Muscle layer of duodenum (tissue), 2 donors: ENCODE measurements at regions not wholly inside any gene's neighbourhood (a gene's known extent, or its start where the extent isn't known, plus 50 kb on each side); places are given as distances from the start of the nearest gene placed in this dataset.

Experiments used
- H3K27ac ChIP-seq: one replicate; pipeline ENCODE4 v1.7.0; 2013; ENCODE audit warnings: mild to moderate bottlenecking, low read length
- H3K27me3 ChIP-seq: one replicate; pipeline ENCODE4 v1.7.0; 2013; ENCODE audit warnings: low read depth, mild to moderate bottlenecking, control low read depth, low read length
- H3K36me3 ChIP-seq, 2 donors: one replicate each; pipeline ENCODE4 v1.7.0; 2013; ENCODE audit warnings: low read length in 2 of 2, control low read depth in 1 of 2, mild to moderate bottlenecking in 1 of 2; ENCODE audit not compliant: insufficient read depth in 2 of 2, control insufficient read depth in 1 of 2
- H3K4me1 ChIP-seq, 2 donors: one replicate each; pipeline ENCODE4 v1.7.0; 2013; ENCODE audit warnings: low read length in 2 of 2, mild to moderate bottlenecking in 2 of 2, control low read depth in 1 of 2, moderate library complexity in 1 of 2; ENCODE audit not compliant: insufficient read depth in 2 of 2, control insufficient read depth in 1 of 2
- H3K4me3 ChIP-seq, 2 donors: one replicate each; pipeline ENCODE4 v1.7.0; 2013; ENCODE audit warnings: low read length in 2 of 2, low read depth in 1 of 2, mild to moderate bottlenecking in 1 of 2
- H3K9me3 ChIP-seq, 2 donors: one replicate each; pipeline ENCODE4 v1.7.0; 2013; ENCODE audit warnings: low read length in 2 of 2, control low read depth in 1 of 2, mild to moderate bottlenecking in 1 of 2; ENCODE audit not compliant: control insufficient read depth in 1 of 2
- donor health status: healthy.

DNA sequence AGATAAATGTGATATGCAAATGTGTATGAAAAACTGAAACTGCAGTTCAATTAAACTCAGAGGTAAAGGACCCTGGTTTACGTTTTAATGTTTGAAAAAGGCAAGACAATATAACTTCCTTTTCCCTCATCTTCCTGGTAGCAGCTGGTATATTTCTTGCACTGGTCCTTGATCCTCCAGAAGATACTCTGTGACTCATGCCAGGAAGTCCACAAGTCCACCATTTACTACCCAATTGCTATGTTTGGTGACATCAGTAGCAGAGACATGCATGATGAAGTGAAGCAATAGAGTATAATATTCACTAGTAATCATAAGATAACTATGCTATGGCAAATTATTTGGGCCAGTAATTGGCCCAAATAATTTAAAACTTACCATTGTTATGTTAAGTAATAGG is 774.5 kb upstream of the NEGR1 start:
- Histone ChIP-seq H3K4me1 (no peaks in the 10 kb centered on the region), H3K27me3 (no peaks in the 10 kb centered on the region), H3K36me3 (no peaks in the 10 kb centered on the region)

DNA sequence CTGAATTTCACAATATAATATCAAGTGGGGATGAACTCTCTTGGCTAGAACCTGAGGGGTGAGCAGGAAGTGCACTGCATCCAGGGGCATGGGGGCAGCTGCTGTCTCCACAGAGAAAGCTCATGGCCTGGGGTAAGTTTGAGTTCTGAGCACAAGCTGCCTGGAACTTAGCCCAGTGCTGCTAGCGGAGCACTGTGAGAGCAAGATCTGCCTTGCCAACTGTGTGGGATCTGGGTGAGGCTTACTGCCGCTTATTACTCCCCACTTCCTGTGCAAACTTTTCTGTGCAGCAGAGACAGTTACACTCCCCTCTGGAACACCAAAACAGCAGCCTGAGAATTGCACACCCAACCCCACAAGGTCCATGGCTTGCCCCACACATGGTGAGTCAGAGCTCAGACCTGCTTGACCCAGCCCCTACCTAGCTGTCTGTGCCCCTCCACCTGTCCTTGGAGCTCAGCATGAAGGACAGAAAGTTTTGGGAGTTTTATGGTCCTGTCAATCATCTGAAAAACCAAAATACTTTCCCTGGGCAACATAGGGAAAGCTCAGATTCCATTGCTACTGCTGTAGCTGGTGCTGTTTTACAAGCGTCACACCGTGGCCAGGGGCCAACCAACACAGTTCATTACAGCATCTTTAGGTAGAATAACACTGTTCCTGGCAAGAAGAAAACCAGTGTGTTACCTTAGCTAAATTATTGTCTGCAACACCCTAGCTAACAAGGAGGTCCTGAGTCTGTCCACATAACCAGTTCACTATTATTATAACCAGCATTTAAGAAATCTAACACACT is 762.1 kb upstream of the NEGR1 start:
- no peaks in the 10 kb centered on the region for H3K27me3 ChIP-seq
- no peaks in the 10 kb centered on the region for H3K9me3 ChIP-seq
- H3K4me3 ChIP-seq, result no peak overlapping the region
- no peak overlapping the region for H3K27ac ChIP-seq
- no peaks in the 10 kb centered on the region for H3K4me1 ChIP-seq
- H3K36me3 ChIP-seq, result no peaks in the 10 kb centered on the region

More for the DNA sequence above, 774.5 kb upstream of the NEGR1 start:
- H3K4me3 ChIP-seq, result no peak overlapping the region
- no peak overlapping the region for H3K27ac ChIP-seq
- H3K9me3 ChIP-seq, result peaks cover 0 to 6% of the 10 kb centered on the region in 2 donors

DNA sequence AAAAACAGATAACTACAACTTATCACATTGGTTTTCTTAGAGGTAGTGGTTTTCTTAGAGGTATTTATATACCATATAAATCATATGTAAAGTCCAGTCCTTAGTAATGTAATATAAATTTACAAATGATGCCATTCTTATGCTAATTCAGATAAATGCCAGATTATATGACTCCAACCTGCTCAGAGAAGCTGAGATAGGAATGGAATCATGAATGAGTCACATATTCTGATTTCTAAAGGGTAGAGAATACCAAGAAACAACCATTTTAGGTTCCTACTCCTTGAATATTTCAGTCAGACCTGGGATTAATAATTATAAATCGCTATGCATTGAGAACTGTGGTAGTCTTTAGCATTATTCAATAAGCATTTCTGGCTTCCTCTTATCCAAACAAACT is 760.1 kb upstream of the NEGR1 start:
- Histone ChIP-seq H3K9me3 (no peaks in the 10 kb centered on the region), H3K27ac (no peak overlapping the region), H3K27me3 (no peaks in the 10 kb centered on the region), H3K4me3 (no peak overlapping the region), H3K4me1 (no peaks in the 10 kb centered on the region), H3K36me3 (no peaks in the 10 kb centered on the region)

DNA sequence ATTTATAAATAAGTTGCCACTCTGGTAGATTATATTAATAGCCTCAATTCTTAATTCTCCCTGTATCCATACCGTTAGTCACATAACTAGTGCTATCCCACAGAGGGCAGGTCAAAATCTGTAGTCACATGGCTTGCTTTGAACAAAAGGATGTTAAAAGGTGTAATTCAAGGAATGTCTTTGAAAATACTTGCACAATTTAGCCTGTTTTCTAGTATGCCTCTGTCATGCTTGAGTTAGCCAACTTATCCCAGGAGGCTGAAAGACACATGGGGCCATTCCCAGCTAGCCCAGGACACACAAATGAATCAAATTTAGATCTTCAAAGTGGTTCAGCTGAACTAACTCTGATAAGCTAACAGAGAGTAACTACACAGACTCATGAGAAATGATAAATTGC is 758.5 kb upstream of the NEGR1 start:
- Histone ChIP-seq H3K27ac (no peak overlapping the region), H3K36me3 (no peaks in the 10 kb centered on the region), H3K9me3 (no peaks in the 10 kb centered on the region), H3K27me3 (no peaks in the 10 kb centered on the region), H3K4me1 (no peaks in the 10 kb centered on the region), H3K4me3 (no peak overlapping the region)

DNA sequence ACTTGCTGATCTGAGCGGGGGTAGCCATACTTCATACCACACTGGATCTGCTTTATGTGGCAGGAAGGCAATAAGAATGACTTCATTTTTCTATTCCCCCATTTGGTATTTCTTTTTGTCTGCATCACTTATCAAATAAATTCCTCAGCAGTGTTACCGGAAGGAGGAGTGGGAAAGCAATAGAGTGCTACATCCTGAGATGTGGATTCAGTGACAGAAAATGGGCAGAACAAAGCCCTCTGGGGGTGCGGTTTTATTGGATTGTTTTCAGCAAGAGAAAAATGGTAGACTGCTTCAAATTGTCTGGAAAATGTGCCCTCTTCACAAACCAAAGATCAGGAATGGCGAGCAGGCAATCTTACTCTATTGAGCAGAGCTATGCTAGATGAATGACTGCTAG is 751.9 kb upstream of the NEGR1 start:
- H3K9me3 ChIP-seq, result no peaks in the 10 kb centered on the region
- H3K27me3 ChIP-seq, result no peaks in the 10 kb centered on the region
- no peak overlapping the region for H3K27ac ChIP-seq
- H3K4me1 ChIP-seq, result no peaks in the 10 kb centered on the region
- H3K36me3 ChIP-seq, result no peaks in the 10 kb centered on the region
- H3K4me3 ChIP-seq, result no peak overlapping the region

DNA sequence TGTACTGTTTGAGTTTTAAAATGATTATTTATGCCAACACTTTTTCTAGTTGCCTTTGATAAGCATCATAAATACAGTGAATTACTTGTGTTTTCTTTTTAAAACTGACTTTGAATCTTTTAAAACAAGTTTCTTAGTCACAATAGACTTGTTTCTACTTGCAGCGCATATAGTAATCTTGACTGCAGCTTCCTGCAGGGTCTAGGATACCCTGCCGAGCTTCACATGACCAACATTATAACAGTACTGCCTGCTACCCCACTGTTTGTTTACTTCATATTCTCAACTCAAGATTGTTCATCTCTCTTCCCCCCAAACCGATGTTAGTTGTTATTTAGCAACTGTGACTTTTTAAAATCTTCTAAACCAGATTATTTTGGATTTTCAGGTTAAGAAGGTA is 751.3 kb upstream of the NEGR1 start:
- Histone ChIP-seq H3K27me3 (no peaks in the 10 kb centered on the region), H3K9me3 (no peaks in the 10 kb centered on the region), H3K27ac (no peak overlapping the region), H3K4me1 (no peaks in the 10 kb centered on the region), H3K4me3 (no peak overlapping the region), H3K36me3 (no peaks in the 10 kb centered on the region)

DNA sequence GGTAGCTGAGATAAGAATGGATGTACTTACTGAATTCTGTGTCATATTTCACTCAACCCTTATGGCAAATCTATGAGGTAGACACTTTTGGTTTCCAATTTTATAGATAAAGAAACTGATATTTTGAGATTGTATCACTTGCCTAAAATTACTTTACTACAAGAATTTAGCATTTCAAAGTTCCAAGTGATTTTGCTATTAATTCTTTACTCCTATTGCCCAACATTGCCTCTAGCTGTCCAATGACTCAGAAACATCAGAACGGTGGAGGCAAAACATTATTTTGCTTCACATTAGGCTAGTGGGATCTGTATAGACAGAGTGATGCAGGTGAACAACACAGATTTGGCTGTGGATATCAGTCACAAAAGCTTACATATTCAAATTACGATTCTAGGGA is 747.2 kb upstream of the NEGR1 start:
- H3K4me3 ChIP-seq, result no peak overlapping the region
- H3K27me3 ChIP-seq, result no peaks in the 10 kb centered on the region
- H3K27ac ChIP-seq, result no peak overlapping the region
- no peaks in the 10 kb centered on the region for H3K36me3 ChIP-seq
- no peaks in the 10 kb centered on the region for H3K9me3 ChIP-seq
- no peaks in the 10 kb centered on the region for H3K4me1 ChIP-seq

DNA sequence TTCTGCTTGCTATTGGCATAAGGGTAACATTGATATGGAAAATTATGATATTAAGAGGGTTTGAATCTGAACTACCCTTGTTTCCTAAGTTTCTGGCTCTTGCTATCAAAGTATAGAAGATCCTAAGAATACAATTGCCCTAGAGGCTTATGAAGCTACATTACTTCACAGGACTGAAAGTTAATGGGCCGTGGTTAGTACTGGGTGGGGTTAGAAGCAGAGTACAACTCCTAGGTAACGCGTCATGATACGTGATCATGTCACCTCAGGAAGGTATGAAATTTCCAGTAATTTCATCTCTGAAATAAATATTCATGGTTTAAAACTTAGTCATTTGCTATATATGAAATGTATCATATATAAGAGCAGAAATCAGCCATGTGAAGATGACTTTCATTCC is 743.8 kb upstream of the NEGR1 start:
- no peaks in the 10 kb centered on the region for H3K9me3 ChIP-seq
- no peaks in the 10 kb centered on the region for H3K36me3 ChIP-seq
- no peaks in the 10 kb centered on the region for H3K27me3 ChIP-seq
- H3K4me1 ChIP-seq, result no peaks in the 10 kb centered on the region
- H3K27ac ChIP-seq, result no peak overlapping the region
- H3K4me3 ChIP-seq, result no peak overlapping the region

DNA sequence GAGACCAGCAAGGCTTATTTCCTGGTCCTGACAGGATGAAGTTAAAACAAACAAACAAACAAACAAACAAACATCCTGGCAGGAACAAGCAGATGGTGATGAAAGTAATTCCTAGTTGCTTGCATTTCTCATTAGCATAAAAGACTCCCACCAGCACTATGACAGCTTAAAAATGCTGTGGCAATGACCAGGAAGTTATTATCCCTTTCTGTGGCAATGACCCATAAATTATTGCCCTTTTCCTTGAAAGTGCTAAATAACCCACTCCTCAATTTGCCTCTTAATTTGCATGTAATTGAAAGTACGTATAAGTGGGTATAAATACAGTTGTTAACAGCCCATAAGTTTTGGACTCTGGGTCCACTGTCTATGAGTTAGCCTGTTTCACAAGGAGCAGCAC is 727.6 kb upstream of the NEGR1 start:
- H3K27me3 ChIP-seq, result no peaks in the 10 kb centered on the region
- H3K4me3 ChIP-seq, result no peak overlapping the region
- H3K27ac ChIP-seq, result no peak overlapping the region
- no peaks in the 10 kb centered on the region for H3K9me3 ChIP-seq
- no peaks in the 10 kb centered on the region for H3K36me3 ChIP-seq
- H3K4me1 ChIP-seq, result no peaks in the 10 kb centered on the region

DNA sequence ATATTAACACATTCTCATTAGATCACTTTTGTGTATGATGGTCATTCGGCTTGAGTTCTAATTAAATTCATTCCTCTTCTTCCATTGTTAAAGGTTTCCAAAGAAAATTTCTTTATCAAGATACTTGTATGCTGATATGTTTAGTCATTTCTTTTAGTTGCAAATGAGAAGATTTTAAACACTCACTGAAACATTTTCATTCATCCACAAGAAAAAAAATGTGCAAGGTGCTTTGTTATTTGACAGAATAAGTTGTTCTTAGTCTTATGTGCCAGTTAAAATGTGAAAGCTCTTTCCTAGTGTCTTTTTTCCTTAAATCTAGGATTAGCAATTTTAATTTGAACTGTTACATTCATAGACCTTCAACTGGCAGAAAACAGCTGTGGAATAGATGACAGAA is 727.0 kb upstream of the NEGR1 start:
- Histone ChIP-seq H3K4me3 (no peak overlapping the region), H3K27ac (no peak overlapping the region), H3K4me1 (no peaks in the 10 kb centered on the region), H3K36me3 (no peaks in the 10 kb centered on the region), H3K9me3 (no peaks in the 10 kb centered on the region), H3K27me3 (no peaks in the 10 kb centered on the region)

DNA sequence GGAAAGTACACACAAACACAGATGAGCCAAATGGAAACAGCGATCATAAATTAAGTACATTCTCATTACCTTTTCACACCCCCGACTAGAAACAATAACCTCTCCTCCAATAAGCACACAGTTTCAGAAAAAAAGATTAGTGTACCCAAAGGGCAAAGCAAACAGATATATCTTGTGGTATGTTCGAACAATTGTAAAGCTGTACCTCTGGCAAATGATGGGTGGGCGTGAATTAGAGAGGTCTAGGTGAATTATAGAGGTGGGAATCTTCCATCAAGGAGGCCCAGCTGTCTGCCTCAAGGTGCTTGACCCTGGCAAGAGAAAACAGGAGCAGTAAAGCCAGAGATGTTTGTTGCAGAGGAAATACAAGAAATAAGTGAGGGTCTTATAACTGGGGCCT is 715.3 kb upstream of the NEGR1 start:
- Histone ChIP-seq H3K4me3 (no peak overlapping the region), H3K9me3 (no peaks in the 10 kb centered on the region), H3K36me3 (no peaks in the 10 kb centered on the region), H3K27ac (no peak overlapping the region), H3K27me3 (no peaks in the 10 kb centered on the region), H3K4me1 (no peaks in the 10 kb centered on the region)

DNA sequence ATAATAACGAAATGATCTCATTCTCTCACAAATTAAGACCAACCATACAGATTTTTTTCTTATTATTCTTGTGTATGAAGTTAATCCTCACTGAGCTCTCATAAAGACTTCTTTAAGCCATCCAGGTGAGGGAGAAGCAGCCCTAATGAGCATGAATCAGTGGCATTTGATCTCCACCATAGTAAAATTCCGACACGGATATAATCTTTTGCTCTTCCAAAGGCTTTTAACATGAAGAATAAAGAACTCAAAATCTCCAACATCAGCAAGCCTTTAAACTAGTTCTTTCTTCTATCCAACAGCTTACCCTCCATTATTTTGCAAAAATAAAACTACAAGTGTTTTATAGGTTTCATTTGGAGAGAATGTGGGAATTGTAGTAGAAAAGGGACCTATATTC is 714.7 kb upstream of the NEGR1 start:
- Histone ChIP-seq H3K4me3 (no peak overlapping the region), H3K27ac (no peak overlapping the region), H3K4me1 (no peaks in the 10 kb centered on the region), H3K36me3 (no peaks in the 10 kb centered on the region), H3K9me3 (peaks cover 0 to 2% of the 10 kb centered on the region in 2 donors), H3K27me3 (no peaks in the 10 kb centered on the region)
